ENCODE measurements at regions not wholly inside any gene's neighbourhood (a gene's known extent, or its start where the extent isn't known, plus 50 kb on each side); places are given as distances from the start of the nearest gene placed in this dataset.

GRCh38 chr18:41829647-41830516 is 125.2 kb upstream of the PIK3C3 start:
- DNase-seq: no peak

GRCh38 chr18:41828137-41828536 is 126.9 kb upstream of the PIK3C3 start:
- DNase-seq: no peak

GRCh38 chr18:41820784-41821183 is 134.2 kb upstream of the PIK3C3 start:
- DNase-seq: no peak

- no peak for DNase-seq
Measured at GRCh38 chr18:41818381-41819355, 136.4 kb upstream of the PIK3C3 start.

GRCh38 chr18:41814651-41815050 is 140.4 kb upstream of the PIK3C3 start:
- DNase-seq: no peak

- no peak for DNase-seq
Measured at GRCh38 chr18:41809652-41810051, 145.4 kb upstream of the PIK3C3 start.

- DNase-seq: no peak
Measured at GRCh38 chr18:41805341-41805740, 149.7 kb upstream of the PIK3C3 start.

GRCh38 chr18:41798879-41799278 is 156.2 kb upstream of the PIK3C3 start:
- no peak for DNase-seq

GRCh38 chr18:41790687-41791086 is 164.3 kb upstream of the PIK3C3 start:
- no peak for DNase-seq

GRCh38 chr18:41789001-41789400 is 166.0 kb upstream of the PIK3C3 start:
- no peak for DNase-seq

- no peak for DNase-seq
Measured at GRCh38 chr18:41783879-41784278, 171.2 kb upstream of the PIK3C3 start.

GRCh38 chr18:41783065-41783818 is 171.8 kb upstream of the PIK3C3 start:
- DNase-seq: no peak

GRCh38 chr18:41771973-41772372 is 183.1 kb upstream of the PIK3C3 start:
- DNase-seq: no peak

GRCh38 chr18:41769265-41769664 is 185.8 kb upstream of the PIK3C3 start:
- no peak for DNase-seq

- no peak for DNase-seq
Measured at GRCh38 chr18:41768467-41768866, 186.6 kb upstream of the PIK3C3 start.

GRCh38 chr18:41767960-41768359 is 187.1 kb upstream of the PIK3C3 start:
- no peak for DNase-seq

- DNase-seq: no peak
Measured at GRCh38 chr18:41765460-41765859, 189.6 kb upstream of the PIK3C3 start.

- no peak for DNase-seq
Measured at GRCh38 chr18:41763361-41763760, 191.7 kb upstream of the PIK3C3 start.

GRCh38 chr18:41761333-41762018 is 193.6 kb upstream of the PIK3C3 start:
- DNase-seq: no peak

- no peak for DNase-seq
Measured at GRCh38 chr18:41758534-41758933, 196.5 kb upstream of the PIK3C3 start.

GRCh38 chr18:41756141-41756540 is 198.9 kb upstream of the PIK3C3 start:
- DNase-seq: no peak

- no peak for DNase-seq
Measured at GRCh38 chr18:41754332-41754731, 200.7 kb upstream of the PIK3C3 start.
